ENCODE measurements at regions not wholly inside any gene's neighbourhood (a gene's known extent, or its start where the extent isn't known, plus 50 kb on each side); places are given as distances from the start of the nearest gene placed in this dataset.
"Not testable (repeated sequence)": the region's sequence is repeated elsewhere in the genome, so short reads cannot be mapped to it uniquely, and the experiment has no call there.

DNA sequence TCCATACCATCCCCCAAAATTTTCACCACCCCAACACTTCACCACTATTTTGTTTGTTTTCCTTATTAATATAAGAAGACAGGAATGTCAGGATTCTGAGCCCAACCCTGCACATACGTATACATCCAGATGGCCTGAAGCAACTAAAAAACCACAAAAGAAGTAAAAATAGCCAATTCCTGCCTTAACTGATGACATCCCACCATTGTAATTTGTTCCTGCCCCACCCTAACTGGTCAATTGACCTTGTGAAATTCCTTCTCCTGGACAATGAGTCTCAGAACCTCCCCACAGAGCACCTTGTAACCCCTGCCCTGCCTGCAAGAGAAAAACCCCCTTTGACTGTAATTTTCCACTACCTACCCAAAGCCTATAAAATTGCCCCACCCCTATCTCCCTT lies 132.5 kb downstream of the ZNF675 start:
- no peaks in the 10 kb centered on the region for H3K4me1 ChIP-seq (ENCODE audit: control insufficient read depth, insufficient read depth, low read length)
- no peak overlapping the region for H3K27ac ChIP-seq (ENCODE audit: low read depth, low read length)
- no peak overlapping the region for H3K9ac ChIP-seq (ENCODE audit: low read length)
- no peaks in the 10 kb centered on the region for H3K27me3 ChIP-seq (ENCODE audit: control insufficient read depth, insufficient read depth, low read length)
- no peaks in the 10 kb centered on the region for H3K36me3 ChIP-seq (ENCODE audit: control insufficient read depth, insufficient read depth, low read length)
- no peak overlapping the region for H3K4me3 ChIP-seq (ENCODE audit: low read length)

GRCh38 chr19:23550102-23550501 lies 136.9 kb downstream of the ZNF675 start:
- H3K27ac ChIP-seq (ENCODE audit: low read depth, low read length); H3K4me3 ChIP-seq (ENCODE audit: low read length); H3K4me1 ChIP-seq (ENCODE audit: control insufficient read depth, insufficient read depth, low read length); H3K36me3 ChIP-seq (ENCODE audit: control insufficient read depth, insufficient read depth, low read length); H3K27me3 ChIP-seq (ENCODE audit: control insufficient read depth, insufficient read depth, low read length); H3K9ac ChIP-seq (ENCODE audit: low read length): not testable (repeated sequence)

GRCh38 chr19:23547816-23548430 lies 139.1 kb downstream of the ZNF675 start:
- no peak overlapping the region for H3K4me3 ChIP-seq (ENCODE audit: low read length)
- H3K27ac ChIP-seq (ENCODE audit: low read depth, low read length): no peak overlapping the region
- H3K36me3 ChIP-seq (ENCODE audit: control insufficient read depth, insufficient read depth, low read length): no peaks in the 10 kb centered on the region
- H3K27me3 ChIP-seq (ENCODE audit: control insufficient read depth, insufficient read depth, low read length): no peaks in the 10 kb centered on the region
- H3K4me1 ChIP-seq (ENCODE audit: control insufficient read depth, insufficient read depth, low read length): no peaks in the 10 kb centered on the region
- no peak overlapping the region for H3K9ac ChIP-seq (ENCODE audit: low read length)

DNA sequence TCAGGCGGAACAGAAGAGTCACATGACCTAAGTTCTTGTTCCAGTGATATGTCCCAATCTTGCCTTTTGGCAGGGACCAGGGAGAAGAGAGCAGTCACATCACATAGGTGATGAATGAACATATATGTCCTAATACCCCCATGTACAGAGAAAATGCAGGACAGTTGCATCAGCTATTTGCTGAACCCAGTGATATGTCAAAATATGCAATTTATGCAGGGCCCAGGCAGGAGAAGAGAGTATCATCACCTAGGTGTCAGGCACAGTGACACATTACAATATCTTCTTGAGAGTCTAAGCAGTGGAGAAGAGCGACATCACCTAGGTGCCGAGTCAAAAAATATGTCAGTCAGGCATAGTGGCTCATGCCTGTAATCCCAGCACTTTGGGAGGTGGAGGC lies 139.9 kb downstream of the ZNF675 start:
- Histone ChIP-seq H3K36me3 (ENCODE audit: control insufficient read depth, insufficient read depth, low read length) (no peaks in the 10 kb centered on the region), H3K27me3 (ENCODE audit: control insufficient read depth, insufficient read depth, low read length) (no peaks in the 10 kb centered on the region), H3K4me1 (ENCODE audit: control insufficient read depth, insufficient read depth, low read length) (no peaks in the 10 kb centered on the region), H3K9ac (ENCODE audit: low read length) (no peak overlapping the region), H3K4me3 (ENCODE audit: low read length) (no peak overlapping the region), H3K27ac (ENCODE audit: low read depth, low read length) (no peak overlapping the region)

- Histone ChIP-seq H3K27ac (ENCODE audit: low read depth, low read length) (no peak overlapping the region), H3K4me3 (ENCODE audit: low read length) (no peak overlapping the region), H3K9ac (ENCODE audit: low read length) (no peak overlapping the region), H3K4me1 (ENCODE audit: control insufficient read depth, insufficient read depth, low read length) (no peaks in the 10 kb centered on the region), H3K27me3 (ENCODE audit: control insufficient read depth, insufficient read depth, low read length) (no peaks in the 10 kb centered on the region), H3K36me3 (ENCODE audit: control insufficient read depth, insufficient read depth, low read length) (no peaks in the 10 kb centered on the region)
These were observed 143.7 kb downstream of the ZNF675 start for GRCh38 chr19:23543351-23543750.

DNA sequence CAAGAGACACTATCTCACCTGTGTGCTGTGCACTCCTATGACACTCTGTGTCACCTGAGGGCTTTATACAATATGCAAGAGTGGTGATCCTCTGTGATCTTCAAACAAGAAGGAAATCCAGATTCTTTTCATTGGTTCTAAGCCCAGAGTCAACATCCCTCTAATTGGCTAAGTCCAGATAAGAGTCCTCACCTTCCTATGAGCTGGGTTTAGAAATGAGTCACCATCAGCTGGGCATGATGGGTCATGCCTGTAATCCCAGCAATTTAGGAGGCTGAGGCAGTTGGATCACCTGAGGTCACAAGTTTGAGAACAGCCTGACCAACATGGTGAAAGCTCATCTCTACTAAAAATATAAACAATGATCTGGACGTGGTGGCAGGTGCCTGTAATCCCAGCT lies 144.4 kb downstream of the ZNF675 start:
- Histone ChIP-seq H3K27ac (ENCODE audit: low read depth, low read length) (no peak overlapping the region), H3K9ac (ENCODE audit: low read length) (no peak overlapping the region), H3K4me3 (ENCODE audit: low read length) (no peak overlapping the region), H3K4me1 (ENCODE audit: control insufficient read depth, insufficient read depth, low read length) (no peaks in the 10 kb centered on the region), H3K36me3 (ENCODE audit: control insufficient read depth, insufficient read depth, low read length) (no peaks in the 10 kb centered on the region), H3K27me3 (ENCODE audit: control insufficient read depth, insufficient read depth, low read length) (no peaks in the 10 kb centered on the region)

GRCh38 chr19:23541991-23542390 lies 145.0 kb downstream of the ZNF675 start:
- no peaks in the 10 kb centered on the region for H3K36me3 ChIP-seq (ENCODE audit: control insufficient read depth, insufficient read depth, low read length)
- H3K4me1 ChIP-seq (ENCODE audit: control insufficient read depth, insufficient read depth, low read length): no peaks in the 10 kb centered on the region
- no peaks in the 10 kb centered on the region for H3K27me3 ChIP-seq (ENCODE audit: control insufficient read depth, insufficient read depth, low read length)
- no peak overlapping the region for H3K27ac ChIP-seq (ENCODE audit: low read depth, low read length)
- no peak overlapping the region for H3K9ac ChIP-seq (ENCODE audit: low read length)
- H3K4me3 ChIP-seq (ENCODE audit: low read length): no peak overlapping the region

- H3K36me3 ChIP-seq (ENCODE audit: control insufficient read depth, insufficient read depth, low read length); H3K4me3 ChIP-seq (ENCODE audit: low read length); H3K27me3 ChIP-seq (ENCODE audit: control insufficient read depth, insufficient read depth, low read length); H3K4me1 ChIP-seq (ENCODE audit: control insufficient read depth, insufficient read depth, low read length); H3K27ac ChIP-seq (ENCODE audit: low read depth, low read length); H3K9ac ChIP-seq (ENCODE audit: low read length): not testable (repeated sequence)
These were observed 144.9 kb upstream of the ZNF91 start for GRCh38 chr19:23540180-23540579.

DNA sequence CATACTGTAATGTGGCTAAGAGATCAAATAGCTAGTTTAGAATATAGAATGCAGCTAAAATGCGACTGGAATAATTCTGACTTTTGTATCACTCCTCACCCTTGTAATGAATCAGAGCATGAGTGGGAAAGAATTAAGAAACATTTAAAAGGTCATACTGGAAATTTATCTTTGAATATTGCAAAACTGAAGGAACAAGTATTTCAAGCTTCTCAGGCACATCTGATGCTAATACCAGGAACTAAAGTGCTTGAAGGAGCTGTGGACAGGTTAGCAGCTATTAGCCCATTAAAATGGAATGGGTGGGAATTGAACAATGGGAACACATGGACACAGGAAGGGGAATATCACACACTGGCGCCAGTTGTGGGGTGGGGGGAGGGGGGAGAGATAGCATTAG lies 144.2 kb upstream of the ZNF91 start:
- H3K36me3 ChIP-seq (ENCODE audit: control insufficient read depth, insufficient read depth, low read length): no peaks in the 10 kb centered on the region
- no peaks in the 10 kb centered on the region for H3K4me1 ChIP-seq (ENCODE audit: control insufficient read depth, insufficient read depth, low read length)
- no peak overlapping the region for H3K9ac ChIP-seq (ENCODE audit: low read length)
- H3K4me3 ChIP-seq (ENCODE audit: low read length): no peak overlapping the region
- H3K27ac ChIP-seq (ENCODE audit: low read depth, low read length): no peak overlapping the region
- no peaks in the 10 kb centered on the region for H3K27me3 ChIP-seq (ENCODE audit: control insufficient read depth, insufficient read depth, low read length)

- not testable (repeated sequence) for H3K36me3 ChIP-seq (ENCODE audit: control insufficient read depth, insufficient read depth, low read length); H3K4me3 ChIP-seq (ENCODE audit: low read length); H3K27me3 ChIP-seq (ENCODE audit: control insufficient read depth, insufficient read depth, low read length); H3K4me1 ChIP-seq (ENCODE audit: control insufficient read depth, insufficient read depth, low read length); H3K9ac ChIP-seq (ENCODE audit: low read length); H3K27ac ChIP-seq (ENCODE audit: low read depth, low read length)
These were observed 141.9 kb upstream of the ZNF91 start for GRCh38 chr19:23537136-23537535.

GRCh38 chr19:23536341-23536740 lies 141.1 kb upstream of the ZNF91 start:
- H3K27me3 ChIP-seq (ENCODE audit: control insufficient read depth, insufficient read depth, low read length); H3K27ac ChIP-seq (ENCODE audit: low read depth, low read length); H3K36me3 ChIP-seq (ENCODE audit: control insufficient read depth, insufficient read depth, low read length); H3K9ac ChIP-seq (ENCODE audit: low read length); H3K4me3 ChIP-seq (ENCODE audit: low read length); H3K4me1 ChIP-seq (ENCODE audit: control insufficient read depth, insufficient read depth, low read length): not testable (repeated sequence)

- not testable (repeated sequence) for H3K36me3 ChIP-seq (ENCODE audit: control insufficient read depth, insufficient read depth, low read length); H3K4me1 ChIP-seq (ENCODE audit: control insufficient read depth, insufficient read depth, low read length); H3K27me3 ChIP-seq (ENCODE audit: control insufficient read depth, insufficient read depth, low read length); H3K4me3 ChIP-seq (ENCODE audit: low read length); H3K9ac ChIP-seq (ENCODE audit: low read length); H3K27ac ChIP-seq (ENCODE audit: low read depth, low read length)
These were observed 140.6 kb upstream of the ZNF91 start for GRCh38 chr19:23535901-23536300.

- H3K4me3 ChIP-seq (ENCODE audit: low read length); H3K27me3 ChIP-seq (ENCODE audit: control insufficient read depth, insufficient read depth, low read length); H3K36me3 ChIP-seq (ENCODE audit: control insufficient read depth, insufficient read depth, low read length); H3K4me1 ChIP-seq (ENCODE audit: control insufficient read depth, insufficient read depth, low read length); H3K27ac ChIP-seq (ENCODE audit: low read depth, low read length); H3K9ac ChIP-seq (ENCODE audit: low read length): not testable (repeated sequence)
These were observed 138.2 kb upstream of the ZNF91 start for GRCh38 chr19:23533441-23533840.

All from rectal smooth muscle tissue (tissue), 1 donor.